UCSD-AML1 (cell line): ENCODE measurements at regions not wholly inside any gene's neighbourhood (a gene's known extent, or its start where the extent isn't known, plus 50 kb on each side); places are given as distances from the start of the nearest gene placed in this dataset.

ENCODE experiments used
- DNase-seq: peaks from one replicate; lab custom pipeline; 2025; ENCODE audit not compliant: unreplicated experiment; lab: John Stamatoyannopoulos, UW

- DNase-seq, result no peak
Measured at GRCh38 chr6:147065786-147066185, 138.4 kb upstream of the STXBP5 start.

- DNase-seq, result no peak
Measured at GRCh38 chr6:147067184-147067583, 137.0 kb upstream of the STXBP5 start.

- DNase-seq, result no peak
Measured at GRCh38 chr6:147071776-147072175, 132.4 kb upstream of the STXBP5 start.

- DNase-seq, result no peak
Measured at GRCh38 chr6:147075381-147075780, 128.8 kb upstream of the STXBP5 start.

GRCh38 chr6:147077251-147077650, 127.0 kb upstream of the STXBP5 start:
- no peak for DNase-seq

- no peak for DNase-seq
Measured at GRCh38 chr6:147078106-147078505, 126.1 kb upstream of the STXBP5 start.

GRCh38 chr6:147078602-147079001, 125.6 kb upstream of the STXBP5 start:
- no peak for DNase-seq

- DNase-seq, result no peak
Measured at GRCh38 chr6:147080225-147080624, 124.0 kb upstream of the STXBP5 start.

GRCh38 chr6:147081076-147081609, 123.1 kb upstream of the STXBP5 start:
- DNase-seq, result no peak

GRCh38 chr6:147087641-147088040, 116.6 kb upstream of the STXBP5 start:
- DNase-seq, result no peak

GRCh38 chr6:147088861-147089260, 115.4 kb upstream of the STXBP5 start:
- DNase-seq, result no peak

- DNase-seq, result no peak
Measured at GRCh38 chr6:147095316-147095715, 108.9 kb upstream of the STXBP5 start.

GRCh38 chr6:147099974-147100373, 104.2 kb upstream of the STXBP5 start:
- no peak for DNase-seq

- no peak for DNase-seq
Measured at GRCh38 chr6:147103007-147103406, 101.2 kb upstream of the STXBP5 start.

GRCh38 chr6:147103694-147104093, 100.5 kb upstream of the STXBP5 start:
- DNase-seq, result no peak

GRCh38 chr6:147105786-147106185, 98.4 kb upstream of the STXBP5 start:
- no peak for DNase-seq

GRCh38 chr6:147106759-147107401, 97.3 kb upstream of the STXBP5 start:
- DNase-seq, result peak; percentile 14

GRCh38 chr6:147108259-147108910, 95.8 kb upstream of the STXBP5 start:
- no peak for DNase-seq

GRCh38 chr6:147109707-147110106, 94.5 kb upstream of the STXBP5 start:
- no peak for DNase-seq

- no peak for DNase-seq
Measured at GRCh38 chr6:147116056-147116455, 88.2 kb upstream of the STXBP5 start.

GRCh38 chr6:147117011-147117410, 87.2 kb upstream of the STXBP5 start:
- no peak for DNase-seq

GRCh38 chr6:147117580-147117979, 86.6 kb upstream of the STXBP5 start:
- no peak for DNase-seq

GRCh38 chr6:147119310-147119709, 84.9 kb upstream of the STXBP5 start:
- DNase-seq, result no peak
